Osteocyte (in vitro differentiated cells): ENCODE measurements at regions not wholly inside any gene's neighbourhood (a gene's known extent, or its start where the extent isn't known, plus 50 kb on each side); places are given as distances from the start of the nearest gene placed in this dataset.

Experiments used
- DNase-seq: peaks from one replicate; pipeline ENCODE4 v3.0.0; 2021; ENCODE audit warnings: mixed read lengths; ENCODE audit not compliant: unreplicated experiment; ENCODE audit errors: extremely low spot score
- H3K27ac Mint-ChIP-seq: one replicate; pipeline ENCODE4 v1.8.0; 2021; ENCODE audit warnings: mild to moderate bottlenecking, mixed read lengths; ENCODE audit not compliant: unreplicated experiment
- H3K27me3 Mint-ChIP-seq: one replicate; pipeline ENCODE4 v1.8.0; 2021; ENCODE audit warnings: mixed read lengths; ENCODE audit not compliant: unreplicated experiment
- H3K36me3 Mint-ChIP-seq: one replicate; pipeline ENCODE4 v1.8.0; 2021; ENCODE audit warnings: mixed read lengths; ENCODE audit not compliant: unreplicated experiment
- H3K4me1 Mint-ChIP-seq: one replicate; pipeline ENCODE4 v1.8.0; 2021; ENCODE audit warnings: mixed read lengths; ENCODE audit not compliant: unreplicated experiment
- H3K4me3 Mint-ChIP-seq: one replicate; pipeline ENCODE4 v1.8.0; 2021; ENCODE audit warnings: mild to moderate bottlenecking, moderate library complexity, mixed read lengths; ENCODE audit not compliant: unreplicated experiment
- H3K9me3 Mint-ChIP-seq: one replicate; pipeline ENCODE4 v1.8.0; 2021; ENCODE audit warnings: mixed read lengths; ENCODE audit not compliant: unreplicated experiment
- CTCF ChIP-seq: fragments of 200-600 bp; sonication (generic); IDR thresholded peaks from 2 replicates; pipeline ENCODE4 v1.5.0; 2021; ENCODE audit warnings: antibody characterized with exemption, mild to moderate bottlenecking, moderate library complexity

GRCh38 chr14:101185073-101185835, 281.7 kb upstream of the RTL1 start:
- H3K4me1 Mint-ChIP-seq = no peaks in the 10 kb centered on the region
- no peak for DNase-seq
- peaks cover 14% of the 10 kb centered on the region for H3K27me3 Mint-ChIP-seq
- H3K27ac Mint-ChIP-seq = no peak overlapping the region
- peaks cover 1% of the 10 kb centered on the region for H3K9me3 Mint-ChIP-seq
- TF ChIP-seq CTCF = no peak
- no peaks in the 10 kb centered on the region for H3K36me3 Mint-ChIP-seq
- H3K4me3 Mint-ChIP-seq = no peak overlapping the region

GRCh38 chr14:101185946-101186345, 282.4 kb upstream of the RTL1 start:
- H3K27ac Mint-ChIP-seq = no peak overlapping the region
- no peaks in the 10 kb centered on the region for H3K4me1 Mint-ChIP-seq
- DNase-seq = no peak
- peaks cover 17% of the 10 kb centered on the region for H3K27me3 Mint-ChIP-seq
- no peaks in the 10 kb centered on the region for H3K9me3 Mint-ChIP-seq
- TF ChIP-seq CTCF = no peak
- no peaks in the 10 kb centered on the region for H3K36me3 Mint-ChIP-seq
- no peak overlapping the region for H3K4me3 Mint-ChIP-seq

GRCh38 chr14:101186544-101186943, 283.0 kb upstream of the RTL1 start:
- H3K4me1 Mint-ChIP-seq = no peaks in the 10 kb centered on the region
- H3K4me3 Mint-ChIP-seq = no peak overlapping the region
- H3K27ac Mint-ChIP-seq = no peak overlapping the region
- H3K27me3 Mint-ChIP-seq = peaks cover 17% of the 10 kb centered on the region
- no peaks in the 10 kb centered on the region for H3K36me3 Mint-ChIP-seq
- H3K9me3 Mint-ChIP-seq = no peaks in the 10 kb centered on the region
- no peak for DNase-seq
- no peak for TF ChIP-seq CTCF

- no peak for DNase-seq
- H3K36me3 Mint-ChIP-seq = no peaks in the 10 kb centered on the region
- no peak overlapping the region for H3K4me3 Mint-ChIP-seq
- H3K9me3 Mint-ChIP-seq = no peaks in the 10 kb centered on the region
- H3K27me3 Mint-ChIP-seq = peaks cover 17% of the 10 kb centered on the region
- no peaks in the 10 kb centered on the region for H3K4me1 Mint-ChIP-seq
- no peak for TF ChIP-seq CTCF
- H3K27ac Mint-ChIP-seq = no peak overlapping the region
Observed at GRCh38 chr14:101186992-101187815, 283.7 kb upstream of the RTL1 start.
